ENCODE measurements at regions not wholly inside any gene's neighbourhood (a gene's known extent, or its start where the extent isn't known, plus 50 kb on each side); places are given as distances from the start of the nearest gene placed in this dataset.

- H3K36me3 Mint-ChIP-seq (ENCODE audit: low read depth), result no peaks in the 10 kb centered on the region
- no peak for TF ChIP-seq CTCF (IDR thresholded peaks at IDR 0.05)
- no peak overlapping the region for H3K4me3 Mint-ChIP-seq
- no peaks in the 10 kb centered on the region for H3K4me1 Mint-ChIP-seq (ENCODE audit: low read depth)
- H3K27me3 Mint-ChIP-seq (ENCODE audit: insufficient read depth), result no peaks in the 10 kb centered on the region
- no peak overlapping the region for H3K27ac Mint-ChIP-seq
- no peak for DNase-seq
- peaks cover 3% of the 10 kb centered on the region; the same call in 1 of the 2 replicates for H3K9me3 Mint-ChIP-seq
These were observed 360.1 kb downstream of the MAN2A1 start for GRCh38 chr5:110049816-110050215.

GRCh38 chr5:110050640-110051345 lies 361.1 kb downstream of the MAN2A1 start:
- H3K4me3 Mint-ChIP-seq, result no peak overlapping the region
- H3K27ac Mint-ChIP-seq, result no peak overlapping the region
- no peak for TF ChIP-seq CTCF (IDR thresholded peaks at IDR 0.05)

GRCh38 chr5:110053205-110053604 lies 363.5 kb downstream of the MAN2A1 start:
- DNase-seq, result no peak
- Mint-ChIP-seq H3K27me3 (ENCODE audit: insufficient read depth) (no peaks in the 10 kb centered on the region), H3K4me3 (no peak overlapping the region), H3K27ac (no peak overlapping the region), H3K9me3 (peaks cover 3% of the 10 kb centered on the region; the same call in 1 of the 2 replicates), H3K4me1 (ENCODE audit: low read depth) (no peaks in the 10 kb centered on the region), H3K36me3 (ENCODE audit: low read depth) (no peaks in the 10 kb centered on the region)
- no peak for TF ChIP-seq CTCF (IDR thresholded peaks at IDR 0.05)

More at GRCh38 chr5:110050640-110051345, 361.1 kb downstream of the MAN2A1 start:
- Mint-ChIP-seq H3K9me3 (peaks cover 3% of the 10 kb centered on the region; the same call in 1 of the 2 replicates), H3K27me3 (ENCODE audit: insufficient read depth) (no peaks in the 10 kb centered on the region), H3K4me1 (ENCODE audit: low read depth) (no peaks in the 10 kb centered on the region), H3K36me3 (ENCODE audit: low read depth) (no peaks in the 10 kb centered on the region)
- DNase-seq, result no peak

GRCh38 chr5:110053824-110054223 lies 364.1 kb downstream of the MAN2A1 start:
- no peaks in the 10 kb centered on the region for H3K27me3 Mint-ChIP-seq (ENCODE audit: insufficient read depth)
- DNase-seq, result no peak
- no peak overlapping the region for H3K27ac Mint-ChIP-seq
- H3K4me1 Mint-ChIP-seq (ENCODE audit: low read depth), result no peaks in the 10 kb centered on the region
- no peak for TF ChIP-seq CTCF (IDR thresholded peaks at IDR 0.05)
- no peak overlapping the region for H3K4me3 Mint-ChIP-seq
- H3K9me3 Mint-ChIP-seq, result peaks cover 3% of the 10 kb centered on the region; the same call in 1 of the 2 replicates
- H3K36me3 Mint-ChIP-seq (ENCODE audit: low read depth), result no peaks in the 10 kb centered on the region

GRCh38 chr5:110054240-110054639 lies 364.5 kb downstream of the MAN2A1 start:
- H3K4me1 Mint-ChIP-seq (ENCODE audit: low read depth), result no peaks in the 10 kb centered on the region
- H3K27ac Mint-ChIP-seq, result no peak overlapping the region

More at GRCh38 chr5:110054240-110054639, 364.5 kb downstream of the MAN2A1 start:
- no peak for TF ChIP-seq CTCF (IDR thresholded peaks at IDR 0.05)
- DNase-seq, result no peak
- no peaks in the 10 kb centered on the region for H3K36me3 Mint-ChIP-seq (ENCODE audit: low read depth)
- H3K27me3 Mint-ChIP-seq (ENCODE audit: insufficient read depth), result no peaks in the 10 kb centered on the region
- peaks cover 3% of the 10 kb centered on the region; the same call in 1 of the 2 replicates for H3K9me3 Mint-ChIP-seq
- H3K4me3 Mint-ChIP-seq, result no peak overlapping the region

Measured in HFFc6 (cell line).